Cerebellar cortex (tissue), 1 donor: ENCODE measurements at regions not wholly inside any gene's neighbourhood (a gene's known extent, or its start where the extent isn't known, plus 50 kb on each side); places are given as distances from the start of the nearest gene placed in this dataset.

Experiments used
- DNase-seq: peaks from one replicate; pipeline ENCODE4 v3.0.0-alpha.2; 2015; ENCODE audit warnings: low spot score

- no peak for DNase-seq
Observed at GRCh38 chr12:115857923-115858322, 419.6 kb downstream of the MED13L start.

- no peak for DNase-seq
Observed at GRCh38 chr12:115857160-115857920, 420.2 kb downstream of the MED13L start.

- DNase-seq = no peak
Observed at GRCh38 chr12:115852054-115852453, 425.4 kb downstream of the MED13L start.

- no peak for DNase-seq
Observed at GRCh38 chr12:115850957-115851356, 426.5 kb downstream of the MED13L start.

DNA sequence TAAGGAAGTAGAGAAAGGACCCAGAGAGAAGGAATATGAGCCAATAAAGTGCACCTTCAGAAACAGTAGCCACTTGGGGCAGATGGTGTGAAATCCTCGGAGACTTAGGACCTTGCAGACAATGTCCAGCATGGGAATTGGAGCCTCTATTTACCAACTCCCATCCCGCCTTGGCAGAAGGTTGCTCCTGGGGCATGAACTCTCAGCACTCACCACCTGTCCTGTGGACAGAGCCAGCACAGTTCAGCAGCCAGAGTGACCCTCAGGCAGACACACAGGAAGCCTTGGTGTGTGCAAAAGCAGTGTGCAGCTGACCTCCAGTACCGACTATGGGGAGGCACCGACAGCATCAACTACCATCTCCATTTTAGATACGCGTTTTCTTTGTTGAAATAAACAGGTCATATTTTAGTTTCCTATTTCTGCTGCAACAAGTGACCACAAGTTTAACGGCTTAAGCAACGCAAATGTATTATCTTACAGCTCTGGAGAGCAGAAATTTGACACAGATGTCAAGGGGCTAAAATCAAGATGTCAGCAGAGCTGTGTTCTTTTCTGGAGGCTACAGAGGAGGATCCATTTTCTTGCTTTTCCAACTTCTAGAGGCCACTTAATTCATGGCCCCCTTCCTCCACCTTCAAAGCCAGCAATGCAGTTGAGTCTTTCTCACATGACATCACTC lies 428.1 kb downstream of the MED13L start:
- no peak for DNase-seq

GRCh38 chr12:115847398-115847797 lies 430.1 kb downstream of the MED13L start:
- no peak for DNase-seq

DNA sequence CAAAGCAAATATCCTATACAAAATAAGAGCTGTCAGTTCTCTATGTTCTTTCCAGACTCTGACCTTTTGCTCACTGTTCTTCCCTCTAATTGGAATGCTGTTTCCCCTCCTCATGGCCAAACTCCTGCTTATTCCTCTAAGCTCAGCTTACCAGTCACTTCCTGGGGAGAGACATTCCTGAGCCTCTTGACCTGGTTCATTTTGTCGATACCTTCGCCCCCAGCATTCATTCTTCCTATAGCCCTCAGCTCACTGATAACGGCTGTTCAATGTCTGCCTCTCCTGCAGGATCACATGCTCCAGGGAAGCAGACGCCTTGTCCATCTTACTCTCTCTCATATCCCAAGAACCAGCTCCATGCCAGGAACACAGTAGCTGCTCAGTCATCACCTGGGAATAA lies 431.0 kb downstream of the MED13L start:
- DNase-seq = no peak

GRCh38 chr12:115840159-115840558 lies 437.3 kb downstream of the MED13L start:
- DNase-seq = no peak

- no peak for DNase-seq
Observed at GRCh38 chr12:115838952-115839351, 438.5 kb downstream of the MED13L start.

DNA sequence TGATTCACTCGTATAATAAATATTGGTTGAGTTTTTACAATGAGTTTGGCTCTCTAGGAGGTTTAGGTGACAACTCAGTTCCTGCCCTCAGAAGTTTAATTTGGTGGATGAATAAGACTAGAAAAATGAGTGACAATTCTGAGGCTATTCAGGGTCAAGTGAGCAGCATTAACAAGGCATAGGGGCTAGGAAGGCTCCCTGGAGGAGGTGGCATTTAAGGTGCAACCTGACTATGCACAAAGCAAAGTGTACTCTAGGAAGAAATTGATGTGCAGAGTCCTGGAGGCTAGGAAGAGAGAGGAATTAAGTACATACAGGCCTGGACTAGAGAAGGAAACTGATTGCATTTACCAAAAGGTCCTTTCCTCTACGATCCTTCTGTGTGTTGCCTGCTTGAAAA lies 440.3 kb downstream of the MED13L start:
- no peak for DNase-seq

GRCh38 chr12:115835445-115835844 lies 442.0 kb downstream of the MED13L start:
- no peak for DNase-seq

GRCh38 chr12:115833704-115834103 lies 443.8 kb downstream of the MED13L start:
- DNase-seq = no peak

DNA sequence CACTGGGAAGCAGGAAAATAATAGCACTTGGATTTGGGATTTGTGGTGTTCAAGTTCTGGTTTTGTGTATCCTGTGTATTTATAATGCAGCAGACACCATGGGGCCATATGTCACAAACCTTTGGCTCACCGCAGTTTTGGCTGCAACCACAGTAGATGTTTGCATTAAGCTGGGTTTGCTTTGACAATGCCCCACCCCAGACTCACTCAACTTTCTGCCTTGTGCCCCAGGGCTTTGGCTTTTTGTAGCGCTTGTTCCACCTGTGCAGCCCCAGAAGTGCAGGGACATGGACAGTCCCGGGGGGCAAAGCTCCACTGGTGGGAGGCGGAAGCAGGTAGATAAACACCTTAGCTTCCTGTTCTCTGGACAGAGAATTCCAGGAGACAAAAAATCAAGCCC lies 446.9 kb downstream of the MED13L start:
- DNase-seq = no peak

GRCh38 chr12:115830070-115830469 lies 447.4 kb downstream of the MED13L start:
- no peak for DNase-seq

DNA sequence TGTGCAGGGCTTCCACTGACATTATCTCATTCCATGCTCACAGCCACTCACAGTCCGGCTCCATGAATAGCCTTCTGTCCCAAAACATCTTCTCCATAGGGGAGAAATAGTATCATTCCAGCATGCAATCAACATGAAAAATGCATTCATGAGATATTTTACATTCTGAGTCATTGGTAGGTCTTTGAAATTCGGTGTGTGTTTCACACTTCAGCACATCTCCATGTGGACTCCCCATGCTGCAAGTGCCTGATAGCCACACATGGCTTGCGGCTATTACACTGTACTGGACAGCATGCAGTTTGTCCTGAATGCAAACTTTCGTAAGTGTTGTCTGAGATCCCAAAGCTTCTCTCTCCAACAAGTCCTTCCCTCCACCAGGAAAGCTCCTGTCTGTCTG lies 449.3 kb downstream of the MED13L start:
- DNase-seq = no peak

DNA sequence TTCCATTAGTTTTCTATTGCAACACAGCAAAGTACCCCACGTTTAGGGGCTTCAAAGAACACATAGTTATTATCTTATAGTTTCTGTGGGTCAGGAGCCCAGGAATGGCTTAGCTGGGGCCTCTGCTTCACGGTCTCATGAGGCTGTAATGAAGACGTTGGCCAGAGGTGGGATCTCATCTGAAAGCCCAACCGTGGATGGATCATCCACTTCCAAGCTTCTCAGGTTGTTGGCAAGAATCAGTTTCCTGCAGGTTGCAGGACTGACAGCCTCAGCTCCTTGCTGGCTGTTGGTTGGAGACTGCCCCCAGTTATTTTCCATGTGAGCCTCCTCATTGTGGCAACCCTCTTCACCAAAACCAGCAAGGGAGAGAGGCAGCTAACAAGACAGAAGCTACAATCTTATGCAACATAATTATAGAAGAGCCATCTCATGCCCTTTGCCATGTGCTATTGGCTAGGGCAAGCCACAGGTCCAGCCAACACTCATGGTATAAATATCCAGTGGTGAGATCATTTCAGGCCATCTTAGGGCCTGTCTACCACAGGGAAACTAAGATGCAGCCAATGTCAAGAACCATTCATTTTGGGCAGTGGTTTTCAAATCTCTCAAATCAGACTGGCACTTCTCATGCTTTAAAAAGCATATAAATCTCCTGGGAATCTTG lies 452.4 kb downstream of the MED13L start:
- DNase-seq = no peak

DNA sequence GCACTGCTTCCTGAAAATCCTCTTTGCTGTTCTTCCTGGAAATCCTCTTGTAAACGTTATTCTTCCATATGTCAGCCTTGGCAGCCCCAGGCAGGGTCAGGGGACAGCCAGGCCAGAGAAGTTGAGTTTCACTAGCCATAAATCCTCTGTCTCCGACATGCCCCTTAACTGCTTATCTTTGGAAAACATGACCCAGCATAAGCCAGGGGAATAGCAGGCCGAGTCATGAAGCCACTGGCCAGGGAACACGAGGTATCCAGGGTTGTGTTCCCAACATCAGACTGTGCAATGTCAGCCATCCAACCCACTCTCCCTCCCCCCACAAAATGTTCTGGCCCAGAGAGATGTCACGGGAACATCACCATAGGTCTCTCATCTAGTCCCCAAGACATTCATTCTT lies 453.9 kb downstream of the MED13L start:
- no peak for DNase-seq

DNA sequence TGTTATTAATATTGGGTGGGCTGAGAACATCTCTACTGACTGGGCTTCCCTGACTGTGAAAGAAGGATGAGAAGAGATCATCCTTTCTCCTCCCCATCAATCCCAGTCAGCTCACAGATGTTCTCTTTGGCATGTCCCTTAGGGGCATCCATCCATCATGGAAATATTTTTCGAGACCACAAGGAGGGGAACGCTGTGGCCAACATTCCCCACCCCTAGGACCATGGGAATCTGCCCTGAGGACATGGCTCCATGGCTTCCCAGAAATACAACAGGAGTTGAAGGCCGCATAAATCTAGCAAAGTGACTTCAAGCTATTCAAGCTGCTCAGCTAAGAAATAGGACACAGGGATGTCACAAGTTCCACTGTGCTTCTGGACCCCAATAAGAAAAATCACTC lies 456.8 kb downstream of the MED13L start:
- DNase-seq = no peak

DNA sequence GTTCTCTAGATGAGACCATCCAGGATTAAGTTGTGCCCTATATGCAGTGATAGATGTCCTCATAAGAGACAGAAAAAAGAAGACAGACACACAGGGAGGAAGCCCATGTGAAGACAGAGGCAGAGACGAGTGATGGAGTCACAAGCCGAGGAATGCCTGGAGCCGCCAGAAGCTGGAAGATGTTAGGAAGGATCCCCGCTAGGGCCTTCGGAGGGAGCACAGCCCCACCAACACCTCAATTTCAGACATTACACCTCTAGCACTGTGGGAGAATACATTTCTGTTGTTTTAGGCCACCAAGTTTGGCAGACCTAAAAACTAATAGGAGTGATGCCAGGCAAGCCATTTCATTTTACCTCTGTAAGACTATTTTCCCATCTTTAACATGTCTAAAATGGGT lies 458.5 kb downstream of the MED13L start:
- DNase-seq = no peak

DNA sequence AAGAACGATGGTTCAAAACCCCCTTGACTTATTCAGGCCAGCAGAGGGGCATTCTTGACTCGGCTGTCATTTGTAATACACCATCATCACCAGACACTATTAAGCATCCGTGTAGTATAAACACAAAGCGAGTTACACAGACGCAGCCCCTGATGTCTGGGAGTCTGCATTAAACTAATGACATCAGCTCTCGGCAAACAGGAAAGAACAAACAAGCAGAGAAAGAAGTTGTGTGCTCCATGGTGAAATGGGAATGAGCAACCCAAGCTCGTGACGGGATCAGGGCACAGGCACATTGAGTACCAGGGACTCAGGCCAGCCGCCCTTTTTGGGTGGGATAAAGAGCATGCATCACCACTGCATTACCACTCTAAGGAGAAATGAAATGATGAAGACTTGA lies 460.1 kb downstream of the MED13L start:
- no peak for DNase-seq

GRCh38 chr12:115815924-115816323 lies 461.6 kb downstream of the MED13L start:
- no peak for DNase-seq

DNA sequence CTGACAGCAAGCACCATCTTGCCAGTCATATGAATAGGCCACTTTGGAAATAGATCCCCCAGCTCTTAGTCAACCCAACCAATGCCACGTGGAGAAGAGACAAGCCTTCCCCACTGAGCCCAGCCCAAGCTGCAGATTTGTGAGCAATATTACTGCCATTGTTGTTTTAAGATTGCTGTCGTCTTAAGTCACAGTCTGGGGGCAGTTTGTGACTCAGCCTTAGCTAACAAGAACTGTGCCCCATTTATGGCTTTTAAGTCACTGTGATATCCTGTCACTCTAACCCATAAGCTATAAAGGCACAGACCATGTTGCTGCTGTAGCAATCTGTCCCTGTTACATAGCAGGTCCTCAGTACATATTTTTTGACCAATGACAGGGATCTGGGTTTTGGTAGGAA lies 464.2 kb downstream of the MED13L start:
- DNase-seq = no peak

DNA sequence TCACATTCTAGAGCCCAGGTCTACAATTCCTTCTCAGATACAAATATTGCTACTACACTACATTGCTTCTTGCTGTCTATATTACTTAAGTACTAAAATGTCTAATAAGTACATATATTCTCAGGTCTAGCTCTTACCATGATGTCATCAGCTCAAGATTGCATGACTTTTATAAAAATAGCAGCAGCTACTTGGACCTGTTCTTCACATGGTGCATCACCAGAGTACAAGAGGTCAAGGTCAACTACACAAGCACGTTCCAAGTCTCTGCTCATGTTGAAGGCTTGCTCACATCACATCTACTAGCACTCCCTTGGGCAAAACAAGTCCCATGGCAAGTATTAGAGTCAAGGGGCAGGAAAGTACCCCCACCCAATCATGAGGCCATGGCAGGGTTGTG lies 465.6 kb downstream of the MED13L start:
- no peak for DNase-seq
